ENCODE measurements at regions not wholly inside any gene's neighbourhood (a gene's known extent, or its start where the extent isn't known, plus 50 kb on each side); places are given as distances from the start of the nearest gene placed in this dataset.

DNA sequence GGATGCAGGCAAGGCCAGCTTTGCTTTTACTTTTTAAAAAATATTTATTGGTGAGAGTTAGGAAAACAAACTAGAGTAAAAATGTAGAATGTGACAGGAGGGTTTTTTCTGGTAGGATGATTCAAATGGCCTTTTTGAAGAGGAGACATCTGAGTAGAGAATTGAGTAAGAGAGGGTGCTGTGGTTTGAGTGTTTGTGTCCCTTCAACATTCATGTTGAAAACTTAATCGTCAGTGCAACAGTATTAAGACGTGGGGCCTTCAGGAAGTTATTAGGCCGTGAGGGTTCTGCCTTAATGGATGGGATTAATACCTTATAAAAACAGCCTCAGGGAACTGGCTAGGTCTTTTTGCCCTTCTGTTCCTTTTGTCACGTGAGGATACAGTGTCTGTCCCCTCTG is 288.8 kb upstream of the C11orf87 start:
- Mint-ChIP-seq H3K4me1 (no peaks in the 10 kb centered on the region), H3K36me3 (ENCODE audit: low read depth) (no peaks in the 10 kb centered on the region), H3K9me3 (no peaks in the 10 kb centered on the region), H3K27me3 (no peaks in the 10 kb centered on the region), H3K27ac (no peak overlapping the region), H3K4me3 (no peak overlapping the region)
- POLR2A ChIA-PET: no interaction called here
- CTCF ChIA-PET: no interaction called here
- DNase-seq: no peak

DNA sequence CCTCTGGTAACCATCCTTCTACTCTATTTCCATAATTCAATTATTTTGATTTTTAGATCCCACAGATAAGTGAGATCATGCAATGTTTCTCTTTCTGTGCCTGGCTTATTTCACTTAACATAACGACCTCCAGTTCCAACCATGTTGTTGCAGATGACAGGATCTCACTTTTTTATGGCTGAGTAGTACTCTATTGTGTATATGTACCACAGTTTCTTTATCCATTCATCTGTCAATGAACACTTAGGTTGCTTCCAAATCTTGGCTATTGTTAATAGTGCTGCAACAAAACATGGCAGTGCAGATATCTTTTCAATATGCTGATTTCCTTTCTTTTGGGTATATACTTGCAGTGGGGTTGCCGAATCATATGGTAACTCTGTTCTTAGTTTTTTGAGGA is 286.4 kb upstream of the C11orf87 start:
- Mint-ChIP-seq H3K4me3 (no peak overlapping the region), H3K27ac (no peak overlapping the region), H3K9me3 (no peaks in the 10 kb centered on the region), H3K27me3 (no peaks in the 10 kb centered on the region), H3K4me1 (no peaks in the 10 kb centered on the region), H3K36me3 (ENCODE audit: low read depth) (no peaks in the 10 kb centered on the region)
- ChIA-PET CTCF (no interaction called here), POLR2A (no interaction called here)
- DNase-seq: no peak

DNA sequence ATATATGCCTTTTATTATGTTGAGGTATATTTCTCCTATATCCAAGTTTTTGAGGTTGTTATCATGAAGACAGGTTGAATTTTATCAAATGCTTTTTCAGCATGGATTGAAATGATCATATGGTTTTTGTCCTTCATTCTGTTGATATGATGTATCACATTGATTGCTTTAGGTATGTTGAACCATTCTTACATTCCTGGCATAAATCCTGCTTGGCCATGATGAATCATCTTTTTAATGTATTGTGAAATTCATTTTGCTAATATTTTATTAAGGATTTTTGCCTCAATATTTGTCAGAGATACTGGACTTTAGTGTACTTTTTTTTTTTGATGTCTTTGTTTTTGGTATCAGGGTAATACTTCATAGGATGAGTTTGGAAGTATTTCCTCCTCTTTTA is 283.8 kb upstream of the C11orf87 start:
- no peaks in the 10 kb centered on the region for H3K27me3 Mint-ChIP-seq
- CTCF ChIA-PET: no interaction called here
- H3K4me3 Mint-ChIP-seq: no peak overlapping the region

GRCh38 chr11:109140426-109140825 is 281.6 kb upstream of the C11orf87 start:
- Mint-ChIP-seq H3K9me3 (no peaks in the 10 kb centered on the region), H3K27me3 (no peaks in the 10 kb centered on the region), H3K4me3 (no peak overlapping the region), H3K36me3 (ENCODE audit: low read depth) (no peaks in the 10 kb centered on the region), H3K4me1 (no peaks in the 10 kb centered on the region), H3K27ac (no peak overlapping the region)
- CTCF ChIA-PET: no interaction called here
- DNase-seq: no peak
- POLR2A ChIA-PET: no interaction called here

More for the DNA sequence above, 283.8 kb upstream of the C11orf87 start:
- H3K4me1 Mint-ChIP-seq: no peaks in the 10 kb centered on the region
- no peak for DNase-seq
- POLR2A ChIA-PET: no interaction called here
- no peak overlapping the region for H3K27ac Mint-ChIP-seq
- no peaks in the 10 kb centered on the region for H3K9me3 Mint-ChIP-seq
- no peaks in the 10 kb centered on the region for H3K36me3 Mint-ChIP-seq (ENCODE audit: low read depth)

GRCh38 chr11:109140857-109141515 is 281.0 kb upstream of the C11orf87 start:
- Mint-ChIP-seq H3K4me1 (no peaks in the 10 kb centered on the region), H3K9me3 (no peaks in the 10 kb centered on the region), H3K27me3 (no peaks in the 10 kb centered on the region), H3K36me3 (ENCODE audit: low read depth) (no peaks in the 10 kb centered on the region), H3K27ac (no peak overlapping the region), H3K4me3 (no peak overlapping the region)
- POLR2A ChIA-PET: no interaction called here
- CTCF ChIA-PET: no interaction called here
- no peak for DNase-seq

- ChIA-PET POLR2A (no interaction called here), CTCF (no interaction called here)
- no peaks in the 10 kb centered on the region for H3K36me3 Mint-ChIP-seq (ENCODE audit: low read depth)
- no peak overlapping the region for H3K27ac Mint-ChIP-seq
- no peaks in the 10 kb centered on the region for H3K4me1 Mint-ChIP-seq
- H3K9me3 Mint-ChIP-seq: no peaks in the 10 kb centered on the region
- no peak for DNase-seq
- H3K4me3 Mint-ChIP-seq: no peak overlapping the region
- H3K27me3 Mint-ChIP-seq: no peaks in the 10 kb centered on the region
Measured at GRCh38 chr11:109145287-109145686, 276.7 kb upstream of the C11orf87 start.

DNA sequence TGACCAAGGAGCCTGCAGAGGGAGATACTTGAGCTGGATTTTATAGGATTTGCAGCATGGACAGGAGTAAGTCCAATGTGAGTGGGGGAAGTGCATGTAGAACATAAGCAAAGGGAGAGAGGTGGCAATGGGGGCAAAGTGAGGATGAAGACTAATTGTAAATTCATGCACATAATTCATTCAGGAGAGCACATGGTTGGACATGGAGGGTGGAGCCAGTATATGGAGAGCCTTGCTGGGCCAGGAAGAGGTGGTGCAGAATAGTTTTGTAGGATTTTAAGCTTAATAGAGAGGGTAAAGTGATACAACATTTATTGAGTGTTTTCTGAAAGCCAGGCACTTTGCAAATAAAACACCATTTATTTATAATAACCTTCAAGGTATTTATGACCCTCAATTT is 274.3 kb upstream of the C11orf87 start:
- CTCF ChIA-PET: no interaction called here
- no peaks in the 10 kb centered on the region for H3K9me3 Mint-ChIP-seq
- H3K27me3 Mint-ChIP-seq: no peaks in the 10 kb centered on the region

GRCh38 chr11:109148669-109149068 is 273.3 kb upstream of the C11orf87 start:
- POLR2A ChIA-PET: no interaction called here

More for the DNA sequence above, 274.3 kb upstream of the C11orf87 start:
- no peaks in the 10 kb centered on the region for H3K4me1 Mint-ChIP-seq
- POLR2A ChIA-PET: no interaction called here
- no peak overlapping the region for H3K27ac Mint-ChIP-seq
- H3K36me3 Mint-ChIP-seq (ENCODE audit: low read depth): no peaks in the 10 kb centered on the region
- no peak for DNase-seq
- no peak overlapping the region for H3K4me3 Mint-ChIP-seq

GRCh38 chr11:109150581-109150980 is 271.4 kb upstream of the C11orf87 start:
- no peaks in the 10 kb centered on the region for H3K27me3 Mint-ChIP-seq
- H3K27ac Mint-ChIP-seq: no peak overlapping the region
- POLR2A ChIA-PET: no interaction called here
- DNase-seq: no peak
- peaks cover 1% of the 10 kb centered on the region for H3K4me1 Mint-ChIP-seq
- no peaks in the 10 kb centered on the region for H3K9me3 Mint-ChIP-seq
- no peaks in the 10 kb centered on the region for H3K36me3 Mint-ChIP-seq (ENCODE audit: low read depth)
- no peak overlapping the region for H3K4me3 Mint-ChIP-seq
- CTCF ChIA-PET: no interaction called here

More at GRCh38 chr11:109148669-109149068, 273.3 kb upstream of the C11orf87 start:
- no peak overlapping the region for H3K4me3 Mint-ChIP-seq
- H3K27me3 Mint-ChIP-seq: no peaks in the 10 kb centered on the region
- DNase-seq: no peak
- H3K9me3 Mint-ChIP-seq: no peaks in the 10 kb centered on the region
- CTCF ChIA-PET: no interaction called here
- H3K36me3 Mint-ChIP-seq (ENCODE audit: low read depth): no peaks in the 10 kb centered on the region
- no peak overlapping the region for H3K27ac Mint-ChIP-seq
- H3K4me1 Mint-ChIP-seq: no peaks in the 10 kb centered on the region

DNA sequence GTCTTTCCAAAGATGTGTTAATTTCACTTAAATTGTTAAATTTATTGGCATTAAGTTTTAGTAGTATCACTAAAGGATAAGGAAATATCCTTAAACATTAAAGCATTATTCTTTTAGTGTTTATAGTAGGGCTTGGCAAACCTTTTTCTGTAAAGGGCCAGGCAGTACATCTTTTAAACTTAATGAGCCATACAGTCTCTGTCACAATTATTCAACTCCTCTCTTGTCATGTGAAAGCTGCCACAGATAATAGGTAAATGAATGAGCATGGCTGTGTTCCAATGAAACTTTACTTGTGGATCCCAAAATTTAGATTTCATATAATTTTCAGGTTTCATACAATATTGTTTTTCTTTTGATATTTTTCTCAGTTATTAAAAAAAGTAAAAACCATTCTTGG is 268.2 kb upstream of the C11orf87 start:
- Mint-ChIP-seq H3K4me1 (peaks cover 1% of the 10 kb centered on the region), H3K9me3 (no peaks in the 10 kb centered on the region), H3K4me3 (no peak overlapping the region), H3K27ac (no peak overlapping the region), H3K27me3 (no peaks in the 10 kb centered on the region), H3K36me3 (ENCODE audit: low read depth) (no peaks in the 10 kb centered on the region)
- CTCF ChIA-PET: no interaction called here
- POLR2A ChIA-PET: no interaction called here
- no peak for DNase-seq

DNA sequence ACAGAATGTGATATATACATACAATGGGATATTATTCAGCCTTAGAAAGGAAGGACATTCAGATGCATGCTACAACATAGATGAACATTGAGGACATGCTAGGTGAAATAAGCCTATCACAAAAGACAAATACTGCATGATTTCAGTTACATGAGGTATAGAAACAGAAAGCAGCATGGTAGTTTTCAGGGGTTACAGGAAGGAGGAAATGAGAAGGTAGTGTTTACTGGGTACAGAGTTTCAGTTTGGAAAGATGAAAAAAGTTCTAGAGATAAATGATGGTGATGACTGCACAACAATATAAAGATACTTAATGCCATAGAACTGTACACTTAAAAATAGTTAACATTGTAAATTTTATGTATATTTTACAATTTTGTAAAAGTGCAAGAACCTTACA is 266.7 kb upstream of the C11orf87 start:
- Mint-ChIP-seq H3K27ac (no peak overlapping the region), H3K4me1 (peaks cover 1% of the 10 kb centered on the region), H3K9me3 (no peaks in the 10 kb centered on the region), H3K36me3 (ENCODE audit: low read depth) (no peaks in the 10 kb centered on the region), H3K27me3 (no peaks in the 10 kb centered on the region), H3K4me3 (no peak overlapping the region)
- no peak for DNase-seq
- ChIA-PET CTCF (no interaction called here), POLR2A (no interaction called here)

DNA sequence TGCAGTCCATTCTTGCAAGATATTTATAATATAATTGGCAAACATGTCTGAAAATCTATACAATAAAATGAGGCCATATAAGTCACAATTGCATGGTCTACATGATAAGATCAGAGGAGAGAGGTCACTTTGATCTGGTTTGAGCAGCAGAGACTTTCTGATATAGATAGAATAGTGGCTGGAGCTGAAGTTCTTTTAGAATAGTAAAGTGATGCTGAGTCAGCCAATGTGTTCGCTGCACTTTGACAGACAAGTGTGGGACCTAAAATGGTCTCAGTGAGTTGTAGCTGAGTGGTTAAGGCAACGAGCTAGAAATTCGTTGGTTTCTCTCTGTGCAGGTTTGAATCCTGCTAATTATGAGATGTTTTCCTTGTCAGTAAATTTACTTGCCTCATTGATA is 257.0 kb upstream of the C11orf87 start:
- Mint-ChIP-seq H3K9me3 (no peaks in the 10 kb centered on the region), H3K27ac (no peak overlapping the region), H3K4me3 (no peak overlapping the region), H3K4me1 (no peaks in the 10 kb centered on the region), H3K36me3 (ENCODE audit: low read depth) (no peaks in the 10 kb centered on the region), H3K27me3 (no peaks in the 10 kb centered on the region)
- DNase-seq: no peak
- ChIA-PET POLR2A (no interaction called here), CTCF (no interaction called here)

GRCh38 chr11:109166441-109166840 is 255.5 kb upstream of the C11orf87 start:
- CTCF ChIA-PET: no interaction called here
- H3K27me3 Mint-ChIP-seq: no peaks in the 10 kb centered on the region
- no peak overlapping the region for H3K27ac Mint-ChIP-seq
- no peak overlapping the region for H3K4me3 Mint-ChIP-seq
- H3K4me1 Mint-ChIP-seq: no peaks in the 10 kb centered on the region
- DNase-seq: no peak
- POLR2A ChIA-PET: no interaction called here
- no peaks in the 10 kb centered on the region for H3K36me3 Mint-ChIP-seq (ENCODE audit: low read depth)
- no peaks in the 10 kb centered on the region for H3K9me3 Mint-ChIP-seq

DNA sequence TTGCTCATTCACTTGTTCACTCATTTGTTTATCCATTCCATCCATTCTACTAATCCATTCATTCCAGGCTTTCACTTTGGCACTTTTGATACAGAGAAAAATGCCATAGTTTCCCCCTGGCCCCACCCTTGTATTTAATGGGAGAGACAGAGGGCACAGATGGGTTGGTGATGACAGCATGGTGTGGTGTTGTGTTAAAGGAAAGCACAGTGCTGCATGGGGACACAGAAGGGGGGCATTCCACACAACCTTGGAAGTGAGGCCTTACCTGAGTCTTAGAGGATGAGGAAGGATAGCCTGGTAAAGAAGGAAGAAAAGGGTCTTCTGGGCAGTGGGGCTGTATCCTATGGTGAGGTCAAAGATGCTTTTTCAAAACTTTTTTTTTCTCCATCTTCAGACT is 248.5 kb upstream of the C11orf87 start:
- Mint-ChIP-seq H3K4me3 (no peak overlapping the region), H3K27me3 (peaks cover 1% of the 10 kb centered on the region), H3K36me3 (ENCODE audit: low read depth) (no peaks in the 10 kb centered on the region), H3K4me1 (no peaks in the 10 kb centered on the region), H3K9me3 (no peaks in the 10 kb centered on the region), H3K27ac (no peak overlapping the region)
- no peak for DNase-seq
- CTCF ChIA-PET: no interaction called here
- POLR2A ChIA-PET: no interaction called here

- ChIA-PET CTCF (no interaction called here), POLR2A (no interaction called here)
- Mint-ChIP-seq H3K9me3 (peaks cover 10% of the 10 kb centered on the region), H3K4me3 (no peak overlapping the region), H3K36me3 (ENCODE audit: low read depth) (no peaks in the 10 kb centered on the region), H3K27me3 (no peaks in the 10 kb centered on the region), H3K27ac (no peak overlapping the region), H3K4me1 (no peaks in the 10 kb centered on the region)
- no peak for DNase-seq
Measured at GRCh38 chr11:109184376-109184775, 237.6 kb upstream of the C11orf87 start.

All from activated CD4-positive, alpha-beta memory T cell treated with anti-CD3 and anti-CD28 coated beads, Interleukin-2, amount 10 ng/mL, durations not matched to agents 7 days and 5 days (primary cell).